BLaER1 treated with 17β-estradiol and CSF1 and Interleukin-3, amounts not matched to agents 10 nM and 100 nM (cell line): ENCODE measurements at regions not wholly inside any gene's neighbourhood (a gene's known extent, or its start where the extent isn't known, plus 50 kb on each side); places are given as distances from the start of the nearest gene placed in this dataset.

ENCODE experiments used
- H3K27ac ChIP-seq, 11 experiments: shearing (Covaris generic); formaldehyde crosslinking; 2 replicates each; pipeline ENCODE4 v1.8.1; 2022
- H3K27me3 ChIP-seq, 11 experiments: shearing (Covaris generic); formaldehyde crosslinking; 2 replicates each; pipeline ENCODE4 v1.8.1; 2022
- H3K36me3 ChIP-seq, 11 experiments: shearing (Covaris generic); formaldehyde crosslinking; 2 replicates each; pipeline ENCODE4 v1.8.1; 2022
- H3K4me1 ChIP-seq, 10 experiments: shearing (Covaris generic); formaldehyde crosslinking; 2 replicates each; pipeline ENCODE4 v1.8.1; 2022
- H3K4me2 ChIP-seq, 11 experiments: shearing (Covaris generic); formaldehyde crosslinking; 2 replicates each; pipeline ENCODE4 v1.8.1; 2022
- H3K4me3 ChIP-seq, 10 experiments: shearing (Covaris generic); formaldehyde crosslinking; 2 replicates each; pipeline ENCODE4 v1.8.1; 2022
- H3K9ac ChIP-seq, 11 experiments: shearing (Covaris generic); formaldehyde crosslinking; 2 replicates each; pipeline ENCODE4 v1.8.1; 2022
- H3K9me3 ChIP-seq, 11 experiments: shearing (Covaris generic); formaldehyde crosslinking; replicated peaks in 1 of 11; 2 replicates each; pipeline ENCODE4 v1.8.1; 2022
- H4K20me1 ChIP-seq, 11 experiments: shearing (Covaris generic); formaldehyde crosslinking; 2 replicates each; pipeline ENCODE4 v1.8.1; 2022
- Cebpa-rat ChIP-seq, 11 experiments: shearing (Covaris generic); IDR thresholded peaks; 2 replicates each; pipeline ENCODE4 v1.8.1; 2022

GRCh38 chr3:73271-73670, 123.3 kb upstream of the CHL1 start:
- Histone ChIP-seq H3K4me1 (peaks cover 0 to 8% (median 0%) of the 10 kb centered on the region in 10 experiments; a peak in 1 of 20 replicates), H3K4me3 (no peak overlapping the region), H4K20me1 (no peaks in the 10 kb centered on the region), H3K36me3 (no peaks in the 10 kb centered on the region), H3K4me2 (no peak overlapping the region), H3K27me3 (no peaks in the 10 kb centered on the region), H3K27ac (no peak overlapping the region), H3K9ac (no peak overlapping the region), H3K9me3 (no peaks in the 10 kb centered on the region)
- no peak for TF ChIP-seq Cebpa-rat (IDR thresholded peaks at IDR 0.05)

- no peak overlapping the region for H3K9ac ChIP-seq
- H3K4me3 ChIP-seq, result no peak overlapping the region
- no peaks in the 10 kb centered on the region for H3K9me3 ChIP-seq
- H3K36me3 ChIP-seq, result no peaks in the 10 kb centered on the region
- TF ChIP-seq Cebpa-rat (IDR thresholded peaks at IDR 0.05), result no peak
- no peaks in the 10 kb centered on the region for H3K27me3 ChIP-seq
- H4K20me1 ChIP-seq, result no peaks in the 10 kb centered on the region
- no peak overlapping the region for H3K4me2 ChIP-seq
- H3K4me1 ChIP-seq, result peaks cover 0 to 5% (median 0%) of the 10 kb centered on the region in 10 experiments; a peak in 1 of 20 replicates
- H3K27ac ChIP-seq, result no peak overlapping the region
These were observed 121.8 kb upstream of the CHL1 start for GRCh38 chr3:74676-75243.

GRCh38 chr3:75260-75659, 121.3 kb upstream of the CHL1 start:
- no peaks in the 10 kb centered on the region for H3K4me1 ChIP-seq
- no peak for TF ChIP-seq Cebpa-rat (IDR thresholded peaks at IDR 0.05)
- no peaks in the 10 kb centered on the region for H4K20me1 ChIP-seq
- no peaks in the 10 kb centered on the region for H3K9me3 ChIP-seq
- no peak overlapping the region for H3K27ac ChIP-seq
- H3K36me3 ChIP-seq, result no peaks in the 10 kb centered on the region
- no peak overlapping the region for H3K9ac ChIP-seq
- H3K27me3 ChIP-seq, result no peaks in the 10 kb centered on the region
- no peak overlapping the region for H3K4me3 ChIP-seq
- H3K4me2 ChIP-seq, result no peak overlapping the region

GRCh38 chr3:79542-79941, 117.0 kb upstream of the CHL1 start:
- Histone ChIP-seq H3K4me1 (no peaks in the 10 kb centered on the region), H4K20me1 (no peaks in the 10 kb centered on the region), H3K9me3 (no peaks in the 10 kb centered on the region), H3K4me3 (no peak overlapping the region), H3K27ac (no peak overlapping the region), H3K4me2 (no peak overlapping the region), H3K36me3 (no peaks in the 10 kb centered on the region), H3K9ac (no peak overlapping the region), H3K27me3 (no peaks in the 10 kb centered on the region)
- TF ChIP-seq Cebpa-rat (IDR thresholded peaks at IDR 0.05), result no peak

DNA sequence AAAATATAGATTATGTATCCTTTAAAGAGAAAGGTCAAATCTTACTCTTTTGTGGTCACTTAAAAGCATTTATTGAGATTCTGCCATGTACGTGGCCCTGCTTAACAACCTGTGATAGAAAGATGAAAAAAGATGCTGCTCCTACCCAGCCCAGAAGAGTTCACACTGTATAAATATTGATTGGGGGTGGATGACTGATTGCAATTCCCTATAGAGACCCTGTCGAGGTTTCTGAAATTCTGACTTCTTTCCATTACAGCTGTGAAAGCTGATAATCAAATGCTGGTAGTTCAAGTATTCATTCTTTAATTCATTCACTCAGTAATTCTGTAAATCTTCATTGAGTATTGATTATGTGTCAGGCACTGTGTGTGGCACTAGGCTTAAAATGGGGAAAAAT, 114.1 kb upstream of the CHL1 start:
- no peak overlapping the region for H3K27ac ChIP-seq
- H3K4me3 ChIP-seq, result no peak overlapping the region
- H3K4me1 ChIP-seq, result no peaks in the 10 kb centered on the region
- H3K36me3 ChIP-seq, result no peaks in the 10 kb centered on the region
- H3K9me3 ChIP-seq, result no peaks in the 10 kb centered on the region
- TF ChIP-seq Cebpa-rat (IDR thresholded peaks at IDR 0.05), result no peak
- H3K4me2 ChIP-seq, result no peak overlapping the region
- H4K20me1 ChIP-seq, result no peaks in the 10 kb centered on the region
- H3K9ac ChIP-seq, result no peak overlapping the region
- no peaks in the 10 kb centered on the region for H3K27me3 ChIP-seq

DNA sequence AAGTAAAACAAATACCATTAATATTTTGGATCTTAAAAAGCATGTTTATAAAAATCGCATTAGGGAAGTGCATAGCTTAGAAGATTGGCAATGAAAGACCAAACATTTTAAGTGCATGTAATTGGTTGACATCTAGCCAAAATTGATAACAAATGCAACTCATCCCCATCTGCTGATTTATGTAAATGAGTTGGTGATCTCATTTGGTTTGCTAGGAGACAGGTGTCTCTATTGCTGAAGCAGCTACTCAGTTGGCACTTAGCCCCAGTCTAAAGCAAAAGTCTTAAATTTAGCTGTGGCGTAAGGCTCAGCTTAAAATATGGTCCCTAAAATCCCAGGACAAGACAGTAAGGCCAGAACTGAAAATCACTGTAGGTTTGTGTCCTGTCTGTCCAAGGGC, 113.5 kb upstream of the CHL1 start:
- Histone ChIP-seq H4K20me1 (no peaks in the 10 kb centered on the region), H3K27ac (no peak overlapping the region), H3K4me1 (no peaks in the 10 kb centered on the region), H3K9ac (no peak overlapping the region), H3K27me3 (no peaks in the 10 kb centered on the region), H3K4me3 (no peak overlapping the region), H3K9me3 (no peaks in the 10 kb centered on the region), H3K4me2 (no peak overlapping the region), H3K36me3 (no peaks in the 10 kb centered on the region)
- no peak for TF ChIP-seq Cebpa-rat (IDR thresholded peaks at IDR 0.05)

GRCh38 chr3:85180-85579, 111.4 kb upstream of the CHL1 start:
- H3K36me3 ChIP-seq, result no peaks in the 10 kb centered on the region
- TF ChIP-seq Cebpa-rat (IDR thresholded peaks at IDR 0.05), result no peak
- no peak overlapping the region for H3K4me2 ChIP-seq
- no peak overlapping the region for H3K27ac ChIP-seq
- no peaks in the 10 kb centered on the region for H3K9me3 ChIP-seq
- no peaks in the 10 kb centered on the region for H3K4me1 ChIP-seq
- no peaks in the 10 kb centered on the region for H3K27me3 ChIP-seq
- no peaks in the 10 kb centered on the region for H4K20me1 ChIP-seq
- H3K9ac ChIP-seq, result no peak overlapping the region
- H3K4me3 ChIP-seq, result no peak overlapping the region

- Histone ChIP-seq H3K4me2 (no peak overlapping the region), H3K4me1 (no peaks in the 10 kb centered on the region), H3K4me3 (no peak overlapping the region), H3K9me3 (no peaks in the 10 kb centered on the region), H3K36me3 (no peaks in the 10 kb centered on the region), H3K9ac (no peak overlapping the region), H4K20me1 (no peaks in the 10 kb centered on the region), H3K27me3 (no peaks in the 10 kb centered on the region), H3K27ac (no peak overlapping the region)
- no peak for TF ChIP-seq Cebpa-rat (IDR thresholded peaks at IDR 0.05)
These were observed 108.3 kb upstream of the CHL1 start for GRCh38 chr3:88267-88666.

DNA sequence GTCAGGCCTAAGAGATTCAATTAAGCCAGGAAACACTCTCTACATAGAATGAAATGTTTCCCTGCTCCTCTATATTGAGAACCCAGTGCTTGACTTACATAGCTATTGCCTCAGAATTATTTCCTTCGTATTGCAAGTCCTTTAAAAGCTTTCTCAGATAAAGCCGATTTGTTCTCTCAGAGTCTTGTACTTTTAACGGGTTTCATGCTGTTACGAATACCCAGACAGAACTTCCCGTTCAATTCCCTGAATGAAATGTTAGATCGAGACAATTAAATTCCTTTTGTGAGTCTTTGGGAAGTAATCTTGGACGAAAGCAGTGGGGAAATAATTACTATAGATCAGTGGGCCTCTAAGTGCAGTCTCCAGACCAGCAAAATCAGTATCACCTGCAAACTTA, 102.8 kb upstream of the CHL1 start:
- H3K9ac ChIP-seq, result no peak overlapping the region
- no peak overlapping the region for H3K27ac ChIP-seq
- H3K27me3 ChIP-seq, result no peaks in the 10 kb centered on the region
- no peaks in the 10 kb centered on the region for H4K20me1 ChIP-seq
- TF ChIP-seq Cebpa-rat (IDR thresholded peaks at IDR 0.05), result no peak
- no peaks in the 10 kb centered on the region for H3K9me3 ChIP-seq
- no peak overlapping the region for H3K4me2 ChIP-seq
- no peaks in the 10 kb centered on the region for H3K36me3 ChIP-seq
- no peak overlapping the region for H3K4me3 ChIP-seq
- no peaks in the 10 kb centered on the region for H3K4me1 ChIP-seq

GRCh38 chr3:96259-96658, 100.3 kb upstream of the CHL1 start:
- no peaks in the 10 kb centered on the region for H4K20me1 ChIP-seq
- H3K36me3 ChIP-seq, result no peaks in the 10 kb centered on the region
- no peak overlapping the region for H3K27ac ChIP-seq
- H3K4me2 ChIP-seq, result no peak overlapping the region
- H3K4me3 ChIP-seq, result no peak overlapping the region
- TF ChIP-seq Cebpa-rat (IDR thresholded peaks at IDR 0.05), result no peak
- H3K4me1 ChIP-seq, result no peaks in the 10 kb centered on the region
- no peaks in the 10 kb centered on the region for H3K9me3 ChIP-seq
- H3K9ac ChIP-seq, result no peak overlapping the region
- no peaks in the 10 kb centered on the region for H3K27me3 ChIP-seq
